H9 (cell line): ENCODE measurements at regions not wholly inside any gene's neighbourhood (a gene's known extent, or its start where the extent isn't known, plus 50 kb on each side); places are given as distances from the start of the nearest gene placed in this dataset.

Experiments
- DNase-seq: peaks from one replicate; pipeline ENCODE4 v3.0.0-alpha.2; 2017
- H2AFZ ChIP-seq: one replicate; pipeline ENCODE4 v1.6.1; 2013; ENCODE audit warnings: mild to moderate bottlenecking, low read length, control low read depth, moderate library complexity
- H2AK5ac ChIP-seq: 2 replicates; pipeline ENCODE4 v1.6.1; 2013; ENCODE audit warnings: low read length, control low read depth, mixed read lengths; ENCODE audit not compliant: insufficient read length
- H2BK120ac ChIP-seq: one replicate; pipeline ENCODE4 v1.6.1; 2013; ENCODE audit warnings: low read depth, mild to moderate bottlenecking, low read length, control low read depth, inconsistent platforms; ENCODE audit not compliant: poor library complexity, severe bottlenecking
- H2BK12ac ChIP-seq: 2 replicates; pipeline ENCODE4 v1.6.1; 2013; ENCODE audit warnings: low read length, control low read depth, mixed read lengths, low read depth; ENCODE audit not compliant: insufficient read length
- H2BK15ac ChIP-seq: 2 replicates; pipeline ENCODE4 v1.6.1; 2013; ENCODE audit warnings: low read depth, low read length, control low read depth
- H2BK20ac ChIP-seq: one replicate; pipeline ENCODE4 v1.6.1; 2013; ENCODE audit warnings: low read depth, mild to moderate bottlenecking, low read length, control low read depth, inconsistent platforms; ENCODE audit not compliant: poor library complexity, severe bottlenecking
- H2BK5ac ChIP-seq: 2 replicates; pipeline ENCODE4 v1.6.1; 2013; ENCODE audit warnings: low read length, control low read depth, mixed read lengths; ENCODE audit not compliant: insufficient read length
- H3K14ac ChIP-seq: 2 replicates; pipeline ENCODE4 v1.6.1; 2013; ENCODE audit warnings: low read length, control low read depth; ENCODE audit not compliant: insufficient read depth
- H3K18ac ChIP-seq: 2 replicates; pipeline ENCODE4 v1.6.1; 2013; ENCODE audit warnings: low read depth, mild to moderate bottlenecking, mixed read lengths, low read length, control low read depth; ENCODE audit not compliant: insufficient read length
- H3K23ac ChIP-seq: 2 replicates; pipeline ENCODE4 v1.6.1; 2013; ENCODE audit warnings: low read length, control low read depth, mixed read lengths, low read depth; ENCODE audit not compliant: insufficient read length
- H3K23me2 ChIP-seq: 2 replicates; pipeline ENCODE4 v1.6.1; 2013; ENCODE audit warnings: low read depth, mild to moderate bottlenecking, mixed read lengths, low read length, control low read depth; ENCODE audit not compliant: insufficient read length, poor library complexity, severe bottlenecking
- H3K27ac ChIP-seq: 2 replicates; pipeline ENCODE4 v1.5.1; 2013; ENCODE audit warnings: low read length, control low read depth, mixed read lengths, low read depth; ENCODE audit not compliant: insufficient read length
- H3K27me3 ChIP-seq: 2 replicates; pipeline ENCODE4 v1.6.1; 2013; ENCODE audit warnings: low read length, control low read depth, inconsistent platforms; ENCODE audit not compliant: insufficient read depth
- H3K4ac ChIP-seq: 2 replicates; pipeline ENCODE4 v1.6.1; 2013; ENCODE audit warnings: low read depth, mild to moderate bottlenecking, control low read depth, inconsistent platforms, low read length, moderate library complexity
- H3K4me1 ChIP-seq: 2 replicates; pipeline ENCODE4 v1.6.1; 2013; ENCODE audit warnings: low read length, control low read depth, inconsistent platforms; ENCODE audit not compliant: insufficient read depth
- H3K4me2 ChIP-seq: 2 replicates; pipeline ENCODE4 v1.6.1; 2013; ENCODE audit warnings: low read length, control low read depth, mixed read lengths; ENCODE audit not compliant: insufficient read length, insufficient read depth
- H3K56ac ChIP-seq: 2 replicates; pipeline ENCODE4 v1.6.1; 2013; ENCODE audit warnings: low read depth, mild to moderate bottlenecking, mixed read lengths, low read length, control low read depth; ENCODE audit not compliant: insufficient read length
- H3K79me1 ChIP-seq: 2 replicates; pipeline ENCODE4 v1.6.1; 2013; ENCODE audit warnings: low read depth, mild to moderate bottlenecking, moderate library complexity, low read length, control low read depth, inconsistent platforms; ENCODE audit not compliant: insufficient read depth, poor library complexity, severe bottlenecking
- H3K79me2 ChIP-seq: 2 replicates; pipeline ENCODE4 v1.6.1; 2013; ENCODE audit warnings: low read length, control low read depth, inconsistent platforms; ENCODE audit not compliant: insufficient read depth
- H3K9ac ChIP-seq: 2 replicates; pipeline ENCODE4 v1.6.1; 2013; ENCODE audit warnings: low read length, control low read depth, mixed read lengths; ENCODE audit not compliant: insufficient read length; ENCODE audit errors: extremely low read depth
- H3K9me3 ChIP-seq: one replicate; pipeline ENCODE4 v1.6.1; 2013; ENCODE audit warnings: low read depth, low read length, inconsistent platforms; ENCODE audit not compliant: control insufficient read depth
- H3T11ph ChIP-seq: one replicate; pipeline ENCODE4 v1.6.1; 2013; ENCODE audit warnings: mild to moderate bottlenecking, low read length, control low read depth, inconsistent platforms
- H4K20me1 ChIP-seq: one replicate; pipeline ENCODE4 v1.6.1; 2013; ENCODE audit not compliant: control insufficient read depth, insufficient read length, insufficient read depth
- H4K5ac ChIP-seq: 2 replicates; pipeline ENCODE4 v1.6.1; 2013; ENCODE audit warnings: low read depth, mild to moderate bottlenecking, mixed read lengths, low read length, control low read depth; ENCODE audit not compliant: insufficient read length
- H4K8ac ChIP-seq: replicated peaks from 2 replicates; pipeline ENCODE4 v1.6.1; 2013; ENCODE audit warnings: low read length, control low read depth, mixed read lengths, low read depth; ENCODE audit not compliant: insufficient read length
- H4K91ac ChIP-seq: 2 replicates; pipeline ENCODE4 v1.6.1; 2013; ENCODE audit warnings: low read depth, mild to moderate bottlenecking, moderate library complexity, mixed read lengths, low read length, control low read depth; ENCODE audit not compliant: insufficient read length
- H3K27ac Mint-ChIP-seq, 3 experiments: 2 replicates in 2 of 3; 3 replicates in 1 of 3; pipeline ENCODE4 v1.8.0; 2020 to 2021; ENCODE audit warnings: mixed read lengths in 3 of 3, mild to moderate bottlenecking in 1 of 3, moderate library complexity in 1 of 3
- H3K27me3 Mint-ChIP-seq: 2 replicates; pipeline ENCODE4 v1.8.0; 2021; ENCODE audit warnings: low read depth, mild to moderate bottlenecking, moderate library complexity, mixed read lengths
- H3K36me3 Mint-ChIP-seq, 3 experiments: 2 replicates in 2 of 3; 3 replicates in 1 of 3; pipeline ENCODE4 v1.8.0; 2020 to 2021; ENCODE audit warnings: low read depth in 3 of 3, mixed read lengths in 3 of 3; ENCODE audit not compliant: insufficient read depth in 1 of 3
- H3K4me1 Mint-ChIP-seq, 2 experiments: 2 replicates each; pipeline ENCODE4 v1.8.0; 2020; ENCODE audit warnings: mixed read lengths in 2 of 2
- H3K4me3 Mint-ChIP-seq, 2 experiments: 2 replicates in 1 of 2; 3 replicates in 1 of 2; pipeline ENCODE4 v1.8.0; 2020 to 2021; ENCODE audit warnings: mild to moderate bottlenecking in 2 of 2, mixed read lengths in 2 of 2, moderate library complexity in 1 of 2
- H3K9me3 Mint-ChIP-seq, 2 experiments: 2 replicates in 1 of 2; 3 replicates in 1 of 2; pipeline ENCODE4 v1.8.0; 2020; ENCODE audit warnings: mild to moderate bottlenecking in 2 of 2, mixed read lengths in 2 of 2, moderate library complexity in 1 of 2
- CTCF ChIP-seq: fragments of 200-600 bp; sonication (generic); conservative IDR thresholded peaks from 3 replicates; pipeline ENCODE4 v1.8.0; 2021; ENCODE audit warnings: antibody characterized with exemption, mild to moderate bottlenecking

- Histone ChIP-seq H3K4me1 (peaks cover 4% of the 10 kb centered on the region; the same call in 1 of the 2 replicates), H3K56ac (no peak overlapping the region), H2BK120ac (no peak overlapping the region), H2AFZ (no peak overlapping the region), H3K27me3 (no peaks in the 10 kb centered on the region), H3K9ac (no peak overlapping the region), H3K79me1 (no peaks in the 10 kb centered on the region), H2AK5ac (no peak overlapping the region), H4K20me1 (no peaks in the 10 kb centered on the region), H3K4ac (no peak overlapping the region), H4K91ac (no peak overlapping the region), H3K23me2 (no peaks in the 10 kb centered on the region), H2BK5ac (no peak overlapping the region), H3K14ac (no peak overlapping the region), H2BK20ac (no peak overlapping the region), H3K79me2 (no peaks in the 10 kb centered on the region), H4K8ac (no peak overlapping the region), H3K27ac (no peak overlapping the region), H3K9me3 (no peaks in the 10 kb centered on the region), H2BK15ac (no peak overlapping the region), H3K18ac (no peak overlapping the region), H3T11ph (no peak overlapping the region), H2BK12ac (no peak overlapping the region), H3K4me2 (no peak overlapping the region), H3K23ac (no peak overlapping the region), H4K5ac (no peak overlapping the region)
- Mint-ChIP-seq H3K27ac (no peak overlapping the region), H3K4me1 (peaks cover 4 to 6% of the 10 kb centered on the region in 2 experiments), H3K27me3 (no peaks in the 10 kb centered on the region), H3K36me3 (peaks cover 0 to 3% (median 3%) of the 10 kb centered on the region in 3 experiments; a peak in 2 of 7 replicates), H3K4me3 (no peak overlapping the region), H3K9me3 (peaks cover 3 to 4% of the 10 kb centered on the region in 2 experiments; a peak in 2 of 5 replicates)
- DNase-seq, result no peak
- no peak for TF ChIP-seq CTCF
Measured at GRCh38 chr4:123867910-123868587, 471.5 kb downstream of the SPRY1 start.
